HG03095 (cell line): ENCODE measurements at regions not wholly inside any gene's neighbourhood (a gene's known extent, or its start where the extent isn't known, plus 50 kb on each side); places are given as distances from the start of the nearest gene placed in this dataset.

Experiments used
- ATAC-seq: cut with Tn5 transposase; IDR thresholded peaks from one replicate; pipeline ENCODE4 v1.9.1; 2021; ENCODE audit warnings: moderate library complexity; ENCODE audit not compliant: unreplicated experiment

DNA sequence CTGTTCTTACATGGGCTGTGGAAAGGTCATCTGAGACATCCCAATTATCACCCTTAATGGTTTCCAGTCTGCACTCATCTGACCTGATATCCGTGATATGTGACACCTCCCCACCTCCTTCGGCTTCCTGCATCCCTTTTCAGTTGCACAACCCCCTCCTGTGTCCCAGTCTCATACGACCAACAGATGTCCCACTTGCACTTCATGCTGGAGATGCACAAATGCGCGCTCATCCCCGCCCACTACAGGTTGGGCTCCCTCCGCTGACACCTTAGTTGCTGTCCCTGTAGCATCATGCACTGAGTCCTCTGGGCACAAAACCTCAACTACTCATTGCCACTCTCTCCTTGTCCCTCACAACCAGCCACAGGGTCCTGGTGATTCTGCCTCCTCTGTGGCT, 94.4 kb downstream of the MIS18A start:
- ATAC-seq: no peak

DNA sequence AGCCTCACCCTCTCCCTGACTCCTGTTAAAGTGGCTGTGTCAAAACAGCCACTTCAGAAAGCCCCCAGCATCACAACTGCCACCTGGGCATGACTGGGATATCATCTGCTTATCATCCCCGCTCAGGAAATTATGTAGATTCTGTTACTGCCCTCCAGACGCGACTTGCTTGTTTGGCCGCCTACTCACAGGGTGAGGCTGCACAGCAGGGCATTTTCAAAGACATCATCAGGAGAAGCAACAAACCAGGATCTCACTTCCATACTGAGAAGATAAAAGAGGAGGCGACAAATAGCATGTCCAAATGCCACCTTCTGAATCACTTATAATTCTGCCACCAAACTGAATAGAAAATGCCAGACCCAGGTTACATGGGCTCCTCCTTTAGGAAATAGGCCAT, 94.8 kb downstream of the MIS18A start:
- no peak for ATAC-seq

DNA sequence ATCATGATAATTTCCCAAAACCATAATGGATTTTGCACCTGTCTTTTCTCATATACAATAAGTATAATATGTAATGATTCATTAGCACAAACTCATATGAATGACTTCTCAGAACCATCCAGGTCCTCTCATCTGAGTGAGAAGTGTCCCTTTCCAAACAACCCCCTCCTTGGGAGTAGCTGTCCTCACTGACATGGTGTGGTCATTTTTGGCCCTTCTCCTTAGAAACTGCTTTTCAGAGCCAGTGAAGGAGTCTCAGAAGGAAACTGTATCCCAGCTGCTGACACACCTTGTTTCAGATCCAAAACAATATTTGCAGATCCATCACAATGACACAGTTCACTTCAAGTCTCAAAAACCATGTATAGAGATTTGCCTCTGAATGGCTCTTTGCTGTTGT, 95.5 kb downstream of the MIS18A start:
- no peak for ATAC-seq

DNA sequence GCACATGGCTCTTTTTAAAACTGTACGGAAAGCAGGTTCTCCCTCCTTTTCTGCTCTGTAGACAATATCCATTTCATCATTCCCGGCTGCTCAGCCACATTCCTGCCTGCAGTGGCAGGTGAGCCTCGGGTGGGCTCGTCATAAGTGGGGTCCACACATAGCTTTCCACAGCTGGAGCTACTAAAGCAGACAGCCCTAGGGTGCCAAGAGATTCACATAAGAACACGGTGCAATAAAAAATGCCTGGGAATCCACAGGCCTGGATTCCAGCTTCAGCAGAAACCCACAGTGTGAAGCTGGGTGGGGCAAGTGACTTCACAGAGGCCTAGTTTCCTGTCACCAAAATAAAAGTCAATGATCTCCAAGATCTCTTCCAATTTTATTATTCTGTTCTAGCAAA, 96.4 kb downstream of the MIS18A start:
- ATAC-seq: no peak

DNA sequence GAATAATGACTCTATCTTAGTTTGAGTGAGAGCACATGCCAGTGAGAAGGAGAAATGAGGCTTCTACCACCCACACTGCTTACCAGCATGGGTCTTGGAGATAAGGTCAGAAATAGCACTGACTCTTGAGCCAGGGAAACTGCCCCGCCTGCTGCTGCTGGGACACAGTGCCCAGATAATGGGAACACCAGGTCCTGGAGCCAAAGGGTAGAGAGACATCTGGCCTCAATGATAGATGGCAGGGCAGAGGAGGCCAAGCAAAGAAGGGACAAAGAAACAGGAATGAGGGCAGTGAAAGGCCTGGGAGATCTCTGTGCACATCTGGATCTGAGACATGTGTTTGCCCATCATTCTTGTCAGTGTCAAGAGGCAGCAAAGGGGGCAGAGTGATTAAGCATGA, 97.4 kb downstream of the MIS18A start:
- ATAC-seq: no peak

DNA sequence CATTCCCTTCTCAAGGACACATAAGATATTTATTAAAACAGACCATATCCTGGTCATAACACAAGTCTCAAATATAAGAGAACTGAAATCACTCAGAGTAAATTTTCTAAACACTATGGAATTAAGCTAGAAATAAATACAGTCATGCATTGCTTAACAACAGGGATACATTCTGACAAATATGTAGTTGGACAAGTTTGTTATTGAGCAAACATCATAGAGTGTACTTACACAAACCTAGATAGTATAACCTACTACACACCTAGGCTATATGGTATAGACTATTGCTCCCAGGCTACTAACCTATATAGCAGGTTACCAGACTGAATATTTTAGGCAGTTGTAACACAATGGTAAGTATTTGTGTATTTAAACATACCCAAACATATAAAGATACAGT, 104.0 kb downstream of the MIS18A start:
- ATAC-seq: no peak

DNA sequence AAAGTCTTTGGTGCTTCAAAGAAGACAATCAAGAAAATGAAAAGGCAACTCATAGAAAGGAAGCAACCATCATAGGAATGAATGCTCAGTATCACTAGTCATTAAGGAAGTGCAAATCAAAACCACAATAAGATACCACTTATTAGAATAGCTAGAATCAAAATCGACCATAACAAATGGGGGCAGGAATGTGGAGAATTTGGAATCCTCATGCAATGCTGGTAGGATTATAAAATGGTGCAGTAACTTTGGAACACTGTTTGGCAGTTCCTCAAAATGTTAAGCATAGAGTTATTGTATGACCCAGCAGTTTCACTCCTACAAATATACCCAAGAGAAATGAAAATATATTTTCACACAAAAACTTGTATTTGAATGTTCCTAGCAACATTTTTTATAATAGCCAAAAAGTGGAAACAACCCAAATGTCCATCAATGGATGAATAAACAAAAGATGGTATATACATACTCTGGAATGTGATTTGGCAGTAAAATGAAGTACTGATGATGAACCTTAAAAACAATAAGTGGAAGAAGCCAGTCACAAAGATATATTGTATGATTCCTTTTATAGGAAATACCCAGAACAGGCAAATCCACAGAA, 105.6 kb downstream of the MIS18A start:
- no peak for ATAC-seq

DNA sequence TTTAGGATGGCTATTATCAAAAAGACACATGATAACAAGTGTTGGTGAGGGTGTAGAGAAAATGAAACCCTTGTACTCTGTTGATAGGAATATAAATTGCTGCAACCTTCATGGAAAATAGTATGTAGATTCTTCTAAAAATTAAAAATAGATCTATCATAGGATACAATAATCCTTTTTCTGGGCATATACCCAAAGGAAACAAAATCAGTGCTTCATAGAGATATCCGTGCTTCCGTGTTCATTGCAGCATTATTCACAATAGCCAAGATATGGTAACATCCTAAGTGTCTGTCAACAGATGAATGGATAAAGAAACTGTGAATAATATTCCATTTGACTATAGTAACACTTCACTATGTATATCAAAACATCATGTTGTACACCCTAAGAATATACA, 106.7 kb downstream of the MIS18A start:
- ATAC-seq: no peak

DNA sequence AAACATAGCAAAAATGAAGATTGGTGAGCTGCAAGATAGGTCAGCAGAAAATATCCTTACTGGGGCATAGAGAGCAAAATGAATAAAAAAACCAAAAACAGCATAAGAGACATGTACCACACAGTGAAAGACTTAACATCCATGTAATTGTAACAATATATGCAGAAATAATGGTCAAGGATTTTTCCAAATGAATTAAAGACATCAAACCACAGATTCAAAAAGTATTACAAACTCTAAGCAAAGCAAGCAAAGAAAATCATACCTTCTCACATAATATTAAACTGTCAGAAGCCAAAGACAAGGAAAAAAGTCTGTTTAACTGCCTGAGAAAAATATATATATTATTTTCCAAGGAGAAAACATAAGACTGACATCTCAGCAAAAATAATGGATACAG, 111.3 kb downstream of the MIS18A start:
- no peak for ATAC-seq

DNA sequence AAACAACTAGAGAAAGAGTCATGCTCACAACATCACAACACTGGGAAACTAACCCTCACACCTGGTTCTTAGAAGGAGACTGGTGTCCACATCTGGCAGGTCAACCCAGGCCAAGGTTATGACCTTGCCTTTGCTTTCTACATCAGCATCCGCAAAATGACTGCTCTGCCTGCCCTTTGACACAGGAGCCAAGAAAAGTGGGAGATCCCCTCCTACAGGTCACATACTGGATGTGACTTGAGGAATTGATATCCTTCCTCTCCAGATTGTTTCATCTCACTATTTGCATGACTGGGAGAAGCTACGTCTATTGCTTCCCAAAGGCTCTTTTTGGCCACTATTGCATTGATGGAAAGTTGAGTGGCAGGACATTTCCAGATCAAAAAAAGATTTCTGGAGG, 115.5 kb downstream of the MIS18A start:
- no peak for ATAC-seq

DNA sequence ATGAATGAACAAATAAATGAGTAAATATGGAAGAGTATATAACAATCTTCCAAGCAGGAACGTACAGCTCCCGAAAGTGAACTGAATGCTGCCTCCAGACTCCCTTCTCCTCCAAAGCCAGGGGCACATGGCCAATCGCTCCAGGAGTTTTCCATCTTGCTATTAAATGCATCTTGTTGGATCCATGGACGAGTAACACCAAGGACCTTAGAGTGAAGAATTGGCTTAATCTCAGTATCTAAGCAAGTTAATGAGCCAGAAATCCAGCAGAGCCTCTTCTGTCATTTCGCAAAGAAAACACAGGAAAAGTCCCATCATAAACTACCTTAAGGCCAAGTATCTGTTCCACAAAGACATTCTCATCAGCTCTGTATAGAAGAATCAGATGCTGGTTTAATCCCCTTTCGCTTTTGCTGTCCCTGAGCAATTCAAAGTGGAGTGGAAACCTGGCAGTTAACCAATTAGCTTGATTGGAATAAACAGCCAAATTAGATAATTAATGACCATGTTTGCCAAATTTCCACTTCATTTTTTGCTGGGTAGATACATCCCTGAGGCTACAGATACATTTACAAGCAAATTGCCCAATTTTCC, 116.0 kb downstream of the MIS18A start:
- no peak for ATAC-seq

DNA sequence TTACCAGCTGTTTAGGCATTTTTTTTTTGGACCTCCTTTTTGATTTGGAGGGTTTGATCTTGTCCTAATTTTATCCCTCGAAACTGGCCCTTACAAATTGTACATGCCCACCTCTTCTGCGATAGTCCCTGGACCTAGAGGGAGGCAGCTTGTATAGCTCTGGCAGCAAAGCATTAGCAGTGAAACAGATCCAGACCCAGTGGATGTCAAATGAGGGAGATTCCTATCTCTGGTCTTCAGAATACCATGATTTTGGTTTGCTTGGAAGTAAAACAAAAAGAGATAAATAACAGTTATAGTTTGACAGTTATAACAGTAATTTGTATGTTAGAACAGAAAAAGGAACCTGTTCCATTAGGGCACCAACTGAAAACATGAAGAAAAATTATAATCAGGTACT, 123.6 kb downstream of the MIS18A start:
- no peak for ATAC-seq

DNA sequence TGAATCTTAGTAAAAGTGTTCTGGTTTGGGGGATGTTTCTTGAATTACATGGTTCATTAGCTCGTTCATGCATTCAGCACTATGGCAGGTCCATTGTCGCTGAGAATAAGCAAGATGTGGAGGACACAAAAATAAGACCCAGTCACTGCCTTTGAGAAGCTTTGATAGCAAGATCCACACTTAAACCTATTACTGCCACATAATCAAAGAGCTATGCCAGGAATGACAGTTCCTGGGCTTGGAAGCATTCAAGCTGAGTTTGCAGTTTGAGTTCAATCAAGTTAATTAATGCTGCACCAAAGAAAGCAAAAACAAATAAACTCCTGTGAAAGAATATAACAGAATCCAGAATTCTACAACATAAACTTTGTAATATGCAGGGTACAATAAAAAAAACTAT, 131.8 kb downstream of the MIS18A start:
- no peak for ATAC-seq

DNA sequence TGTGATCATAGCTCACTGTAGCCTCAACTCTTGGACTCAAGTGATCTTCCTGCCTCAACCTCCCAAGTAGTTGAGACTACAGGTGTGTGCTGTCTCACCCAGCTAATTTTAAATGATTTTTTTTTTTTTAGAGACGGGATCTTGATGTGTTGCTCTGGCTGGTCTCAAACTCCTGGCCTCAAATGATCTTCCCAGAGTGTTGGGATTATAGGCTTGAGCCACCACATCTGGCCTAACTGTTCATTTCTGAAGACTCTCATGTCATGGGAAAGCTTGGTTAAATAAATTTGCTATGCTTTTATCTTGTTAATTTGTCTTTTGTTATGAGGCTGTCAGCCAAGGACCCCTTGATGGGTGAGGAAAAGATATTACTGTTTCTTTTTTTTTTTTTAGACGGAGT, 134.0 kb downstream of the MIS18A start:
- ATAC-seq: no peak

DNA sequence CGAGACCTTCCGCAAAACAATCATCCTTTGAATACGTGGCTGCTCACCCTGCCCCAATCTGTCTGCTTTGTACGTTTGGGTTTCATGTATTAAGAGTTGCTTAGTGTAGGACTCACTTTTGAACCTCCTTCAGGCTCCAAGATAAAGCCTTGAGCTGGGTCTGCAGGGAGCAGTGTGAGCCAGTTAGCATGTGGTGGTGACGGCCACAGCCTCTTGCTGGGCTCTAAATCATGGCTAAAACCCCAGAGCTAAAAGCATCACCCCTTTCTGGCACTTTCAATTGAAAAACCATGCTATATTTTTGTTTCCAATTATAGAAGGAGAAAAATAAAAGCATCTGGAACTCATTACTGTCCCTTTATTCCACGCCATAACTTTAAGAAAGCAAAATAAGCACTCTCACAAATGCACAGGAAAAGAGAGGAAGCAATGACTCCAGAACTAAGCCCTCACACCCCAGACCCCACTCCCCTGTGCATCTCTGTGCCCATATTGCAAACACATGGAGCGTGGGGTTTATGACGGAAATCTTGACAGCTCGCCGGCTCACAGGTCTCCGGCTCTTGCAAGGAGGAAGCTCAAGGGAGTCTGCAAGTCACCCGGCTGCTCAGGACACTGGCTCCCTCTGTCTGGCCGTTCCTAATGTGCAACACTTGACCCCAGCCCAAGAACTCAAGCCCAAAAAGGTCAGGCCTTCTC, 135.5 kb downstream of the MIS18A start:
- no peak for ATAC-seq

DNA sequence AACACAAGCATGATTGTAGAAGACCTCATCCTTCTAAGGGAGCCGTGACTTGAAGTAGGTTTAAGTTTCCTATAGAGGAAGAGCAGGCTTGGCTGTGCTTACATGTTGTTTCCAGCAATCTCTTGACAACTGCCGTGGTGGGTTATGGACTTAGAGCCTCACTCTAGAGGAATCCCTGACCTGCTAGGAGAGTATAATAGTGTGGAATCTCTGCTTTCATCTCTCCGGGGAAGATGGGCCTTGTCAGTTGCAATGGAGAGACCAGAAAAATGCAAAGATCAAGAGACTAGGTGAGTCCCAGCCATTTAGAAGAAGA, 137.6 kb downstream of the MIS18A start:
- ATAC-seq: no peak

DNA sequence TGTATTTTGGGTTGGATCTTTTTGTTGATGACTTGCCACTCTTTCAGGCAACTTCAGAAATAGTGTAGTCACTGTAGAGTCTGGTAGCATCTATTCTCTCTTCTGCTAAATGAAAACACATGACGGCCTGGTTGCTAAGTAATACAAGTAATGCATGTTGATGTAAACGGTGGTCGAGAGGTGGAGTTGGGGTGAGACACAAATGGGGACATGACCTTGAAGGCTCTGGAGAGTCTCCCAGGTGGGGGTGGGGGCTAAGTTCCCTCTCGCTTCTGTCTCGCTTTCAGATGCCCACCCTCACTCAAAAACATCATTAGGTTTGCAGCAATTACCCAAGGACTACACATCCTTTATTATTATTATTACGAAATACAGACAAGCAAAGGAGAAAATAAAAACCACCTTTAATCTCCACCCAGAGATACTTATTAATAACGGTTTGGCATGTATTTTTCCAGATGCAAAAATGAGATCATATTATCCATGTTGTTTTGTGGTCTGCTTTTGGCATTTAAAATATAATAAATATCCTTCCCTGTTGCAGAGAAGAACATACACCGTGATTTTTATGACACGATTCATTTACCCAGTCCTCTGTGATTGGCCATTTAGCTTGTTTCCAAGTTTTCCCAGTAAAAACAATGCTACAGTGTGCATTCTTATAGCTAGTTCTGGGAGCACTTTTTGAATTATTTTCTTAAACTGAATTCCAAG, 138.1 kb downstream of the MIS18A start:
- no peak for ATAC-seq

DNA sequence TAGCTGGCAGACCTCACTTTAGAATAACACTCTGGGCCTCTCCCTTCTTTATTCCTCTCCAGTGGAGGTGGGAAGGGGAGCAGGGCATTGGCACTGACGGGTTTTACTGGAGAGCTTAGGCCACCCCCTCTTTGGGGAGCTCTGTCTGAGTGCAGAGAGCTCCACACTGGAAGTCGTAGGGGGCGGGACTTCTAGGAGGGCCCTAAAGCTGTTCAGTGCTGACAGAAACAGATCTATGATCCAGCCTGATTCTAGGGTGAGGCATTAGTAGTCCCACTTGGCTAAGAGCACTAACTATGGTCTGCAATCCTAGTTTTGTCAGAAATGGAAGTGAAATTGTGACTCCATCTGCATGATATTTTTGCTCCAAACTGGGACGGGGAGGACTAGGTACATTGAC, 138.7 kb downstream of the MIS18A start:
- ATAC-seq: no peak

DNA sequence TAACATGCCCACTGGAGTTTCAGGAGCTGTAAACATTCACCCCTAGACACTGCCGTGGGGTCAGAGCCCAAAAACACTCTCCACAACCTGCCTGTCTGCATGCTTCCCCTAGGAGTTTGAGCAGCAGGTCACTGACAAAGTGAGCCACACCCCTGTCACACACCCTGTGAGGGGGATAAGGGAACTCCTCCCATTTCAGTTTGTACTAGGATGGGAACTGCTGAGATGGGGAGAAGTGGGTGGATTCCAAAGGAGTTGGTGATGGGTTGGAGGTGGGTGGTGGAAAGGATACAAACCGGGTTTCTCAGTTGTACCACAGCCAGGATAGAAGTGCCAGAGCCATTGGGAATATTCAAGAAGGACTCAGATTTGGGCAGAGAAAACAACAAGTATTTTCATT, 140.2 kb downstream of the MIS18A start:
- no peak for ATAC-seq

DNA sequence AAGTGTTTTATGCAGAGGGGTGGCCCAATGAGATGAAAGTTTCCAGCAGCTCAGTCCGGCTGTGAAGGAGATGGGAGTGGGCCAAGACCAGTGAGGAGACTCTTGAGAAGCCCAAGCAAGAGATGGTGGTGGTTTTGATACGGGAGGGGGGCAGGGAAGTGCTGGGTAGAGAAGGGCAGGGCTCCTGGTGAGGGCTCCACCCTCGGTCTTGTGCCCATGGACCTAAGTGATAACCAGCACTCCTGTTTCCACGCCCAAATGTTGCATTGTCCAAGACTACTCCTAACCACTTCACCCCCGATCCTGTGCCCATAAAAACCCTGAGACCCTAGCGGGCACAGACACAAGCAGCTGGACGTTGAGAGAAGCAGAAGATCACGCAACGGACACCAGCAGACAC, 140.9 kb downstream of the MIS18A start:
- ATAC-seq: no peak

DNA sequence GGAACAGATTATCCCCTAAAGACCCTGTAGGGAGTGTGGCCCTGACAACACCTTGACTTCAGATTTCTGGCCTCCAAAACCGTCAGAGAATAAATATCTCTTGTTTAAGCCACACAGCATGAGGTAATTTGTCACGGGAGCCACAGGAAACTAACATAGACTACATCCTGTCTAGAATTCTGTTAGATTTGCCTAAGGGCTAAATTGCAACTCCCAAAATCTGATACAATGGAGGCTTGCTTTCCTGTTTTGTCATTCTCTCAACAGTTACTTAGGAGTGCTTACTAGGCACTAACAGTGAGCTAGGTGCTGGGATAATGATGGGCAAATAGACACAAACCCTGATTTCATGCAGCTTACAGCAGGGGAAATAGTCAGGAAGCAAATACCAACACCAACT, 141.6 kb downstream of the MIS18A start:
- ATAC-seq: no peak

DNA sequence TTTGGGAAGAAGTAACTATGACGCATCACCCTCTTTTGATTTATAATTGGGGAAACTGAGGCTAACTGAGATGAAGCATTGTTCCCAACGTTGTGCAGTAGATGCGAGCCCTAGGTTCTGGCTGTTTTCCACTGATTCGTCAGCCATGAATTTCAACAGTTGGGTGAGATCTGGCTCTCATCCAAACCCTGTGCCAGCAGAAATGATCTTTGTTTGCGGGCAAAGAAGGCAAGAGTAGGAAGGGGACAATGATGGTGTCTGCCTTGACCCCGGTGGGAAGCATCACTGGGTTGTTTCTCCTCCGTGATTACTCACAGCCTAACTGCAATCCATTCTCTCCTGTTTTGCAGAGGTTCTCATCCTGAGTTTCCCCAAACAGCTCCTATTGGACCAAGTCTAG, 142.3 kb downstream of the MIS18A start:
- ATAC-seq: no peak
